HG03097 (cell line): ENCODE measurements at regions not wholly inside any gene's neighbourhood (a gene's known extent, or its start where the extent isn't known, plus 50 kb on each side); places are given as distances from the start of the nearest gene placed in this dataset.

Experiments used
- ATAC-seq: cut with Tn5 transposase; IDR thresholded peaks from one replicate; pipeline ENCODE4 v1.9.1; 2021; ENCODE audit not compliant: unreplicated experiment, low FRiP score

DNA sequence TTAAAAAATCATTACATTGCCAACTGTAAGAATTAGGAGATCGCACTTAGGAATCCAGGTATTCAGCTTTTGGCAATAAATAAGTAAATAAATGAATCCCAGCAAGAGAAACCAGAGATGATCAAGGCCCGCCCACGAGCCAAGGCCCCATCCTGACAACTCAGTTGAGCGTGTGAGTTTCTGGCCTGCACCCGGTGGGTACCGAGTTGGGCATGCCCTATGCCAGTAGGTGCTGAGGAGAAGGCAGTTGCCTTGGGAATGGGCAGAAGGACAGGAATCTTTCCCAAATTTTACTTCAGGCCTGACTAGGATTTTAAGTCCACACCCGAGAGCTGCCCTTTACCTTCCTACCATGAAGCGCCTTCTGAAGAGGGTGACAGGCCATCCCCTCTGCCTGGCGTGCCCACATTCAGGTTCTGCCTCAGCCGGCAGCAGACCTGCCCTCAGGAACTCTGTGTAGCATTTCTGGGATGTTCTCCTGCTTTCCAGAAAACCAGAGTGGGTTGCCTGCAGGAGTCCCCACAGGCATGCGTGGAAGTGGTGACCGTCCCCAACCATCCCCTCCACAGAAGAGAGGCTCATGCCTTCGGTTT lies 99.3 kb upstream of the ALDH1A3 start:
- no peak for ATAC-seq

DNA sequence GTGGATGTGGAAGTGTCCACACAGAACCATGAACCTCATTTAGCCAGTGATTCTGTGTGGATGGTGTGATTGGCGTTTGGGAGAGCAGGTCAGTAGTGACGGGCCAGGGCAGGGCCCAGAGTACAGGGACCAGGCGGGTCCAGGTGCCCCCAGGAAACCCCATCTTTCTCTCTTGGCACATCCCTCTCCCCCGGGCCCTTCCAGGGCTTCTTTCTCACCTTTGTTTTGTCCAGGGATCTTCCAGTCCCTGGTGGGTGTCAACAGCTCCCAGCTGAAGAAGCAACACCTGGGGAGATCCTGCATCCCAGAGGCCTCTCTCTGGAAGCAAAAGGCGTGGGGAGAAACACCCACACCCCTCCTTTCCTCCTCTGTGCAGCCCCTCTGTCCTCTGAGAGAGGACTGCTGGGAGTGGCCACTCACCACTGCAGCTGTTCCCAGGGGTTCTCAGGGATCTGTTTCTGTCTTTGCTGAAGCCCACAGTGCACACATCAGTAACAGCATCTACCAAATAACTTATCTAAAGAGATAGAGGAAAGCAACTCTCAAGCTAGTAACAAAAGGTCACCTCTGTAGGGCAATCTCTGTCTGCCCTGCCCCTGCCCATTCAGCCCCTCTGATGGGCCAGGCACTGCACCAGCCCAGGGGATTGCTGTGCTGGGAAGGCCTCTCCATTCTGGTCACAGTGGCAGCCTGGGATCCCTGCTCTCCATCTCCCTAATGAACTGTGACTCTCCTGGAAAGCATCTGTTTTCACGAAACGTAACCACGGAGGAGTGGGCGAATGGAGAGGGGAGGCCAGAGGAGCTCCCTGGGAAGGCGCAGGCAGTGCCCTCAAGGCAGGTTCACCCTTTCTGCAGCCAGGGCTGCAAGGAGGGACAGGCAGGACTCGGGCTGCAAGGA lies 98.3 kb upstream of the ALDH1A3 start:
- ATAC-seq, result no peak

DNA sequence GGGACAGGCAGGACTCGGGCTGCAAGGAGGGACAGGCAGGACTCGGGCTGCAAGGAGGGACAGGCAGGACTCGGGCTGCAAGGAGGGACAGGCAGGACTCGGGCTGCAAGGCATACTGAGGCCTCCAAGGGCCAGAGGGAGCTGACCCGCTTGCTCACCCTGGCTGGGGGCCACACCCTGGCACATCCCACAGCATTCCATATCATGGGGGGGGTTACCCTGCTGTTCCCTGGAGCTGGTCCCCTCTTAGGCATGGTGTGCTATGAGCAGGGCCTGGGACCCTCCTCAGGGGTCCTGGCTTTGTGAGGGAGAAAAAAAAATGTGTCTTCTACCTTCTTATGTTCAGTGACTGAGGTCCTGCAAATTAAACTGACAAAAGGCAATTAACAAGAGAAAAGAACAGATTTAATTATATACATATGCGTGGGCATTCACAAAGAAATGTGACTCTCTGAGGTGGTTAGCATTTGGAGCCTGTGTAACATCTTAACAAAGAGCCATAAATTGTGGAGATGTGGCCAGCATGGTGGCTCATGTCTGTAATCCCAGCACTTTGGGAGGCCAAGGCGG lies 97.6 kb upstream of the ALDH1A3 start:
- no peak for ATAC-seq

DNA sequence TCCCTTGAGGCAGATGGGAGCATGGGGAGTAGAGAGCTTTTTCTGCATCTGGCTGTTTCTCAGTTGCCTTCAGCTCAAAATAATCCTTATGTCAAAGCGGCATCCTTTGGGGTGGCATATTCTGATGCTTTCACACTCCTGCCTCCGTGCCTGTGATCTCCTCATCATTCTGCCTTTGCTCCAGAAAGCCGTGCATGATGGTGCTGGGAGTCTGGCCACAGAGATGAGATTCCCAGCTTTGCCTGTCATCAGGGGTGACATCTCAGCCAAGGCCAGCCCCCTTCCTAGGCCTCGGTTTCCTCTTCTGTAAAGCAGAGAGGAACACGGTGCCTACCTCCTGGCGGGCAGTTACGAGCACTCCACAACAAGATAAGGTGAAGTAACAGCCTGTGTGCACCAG lies 96.3 kb upstream of the ALDH1A3 start:
- no peak for ATAC-seq

DNA sequence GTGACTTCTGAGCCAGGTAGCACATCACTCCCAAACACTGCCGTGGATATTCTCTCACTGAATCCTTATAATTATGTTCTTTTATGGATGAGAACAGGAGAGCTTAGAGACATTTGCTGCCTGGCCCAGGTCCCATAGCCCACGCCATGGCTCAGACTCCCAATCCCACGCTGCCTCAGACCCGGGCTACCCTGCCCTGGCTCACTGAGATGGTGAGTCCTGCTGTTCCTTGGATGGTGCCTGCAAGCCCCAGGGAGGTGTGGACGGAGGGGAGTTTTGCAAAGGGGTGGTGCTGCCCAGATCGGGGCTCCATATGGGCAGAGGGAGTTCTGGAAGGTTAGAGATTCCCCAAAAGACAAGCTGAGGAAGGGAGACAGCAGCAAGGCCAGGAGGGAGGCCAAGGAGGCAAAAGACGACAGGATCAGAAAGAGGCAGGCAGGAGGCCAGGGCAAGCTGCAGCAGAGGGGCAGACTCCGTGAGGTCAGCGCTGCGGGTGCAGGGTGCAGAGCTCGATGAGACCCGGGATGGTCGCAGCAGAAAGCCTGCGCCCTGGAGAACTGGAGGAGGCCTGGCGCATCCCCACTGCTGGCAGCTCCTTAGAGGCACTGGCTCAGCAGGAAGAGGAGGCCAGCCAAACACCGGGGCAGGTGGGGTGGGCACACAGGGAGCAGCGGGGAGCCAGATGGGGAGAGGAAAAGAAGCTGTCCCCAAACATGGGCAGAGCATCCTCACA lies 95.7 kb upstream of the ALDH1A3 start:
- ATAC-seq, result no peak

DNA sequence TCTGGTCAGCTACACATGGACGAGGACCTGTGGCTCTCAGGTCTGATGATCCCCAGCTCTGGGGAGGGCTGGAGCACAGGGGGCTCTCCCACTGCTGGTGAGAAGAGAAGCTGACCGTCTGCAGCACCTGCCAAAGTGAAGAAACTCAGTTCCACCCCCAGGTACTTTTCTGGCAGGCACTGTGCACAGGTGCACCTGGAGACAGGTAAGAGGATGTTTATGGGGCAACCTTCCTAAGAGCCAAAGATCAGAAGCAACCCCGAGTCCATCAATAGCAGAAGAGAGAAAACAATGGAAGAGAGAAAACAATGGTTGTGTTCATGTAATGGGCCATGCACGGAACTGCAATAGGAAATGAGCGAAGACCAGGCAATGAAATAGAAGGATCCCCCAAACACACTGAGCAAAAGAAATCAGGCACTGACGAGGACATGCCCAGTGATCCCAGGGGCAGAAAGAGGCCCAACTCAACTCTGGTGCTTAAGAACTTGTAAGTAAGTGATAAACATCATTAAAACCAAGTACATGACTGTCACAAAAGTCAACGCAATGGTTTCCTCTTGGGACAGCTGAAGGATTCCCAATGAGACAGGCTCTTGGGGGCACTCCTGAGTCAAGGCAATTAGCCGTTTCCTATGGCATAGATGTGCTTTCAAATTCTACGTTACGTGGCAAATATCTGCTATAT lies 95.0 kb upstream of the ALDH1A3 start:
- ATAC-seq, result no peak

DNA sequence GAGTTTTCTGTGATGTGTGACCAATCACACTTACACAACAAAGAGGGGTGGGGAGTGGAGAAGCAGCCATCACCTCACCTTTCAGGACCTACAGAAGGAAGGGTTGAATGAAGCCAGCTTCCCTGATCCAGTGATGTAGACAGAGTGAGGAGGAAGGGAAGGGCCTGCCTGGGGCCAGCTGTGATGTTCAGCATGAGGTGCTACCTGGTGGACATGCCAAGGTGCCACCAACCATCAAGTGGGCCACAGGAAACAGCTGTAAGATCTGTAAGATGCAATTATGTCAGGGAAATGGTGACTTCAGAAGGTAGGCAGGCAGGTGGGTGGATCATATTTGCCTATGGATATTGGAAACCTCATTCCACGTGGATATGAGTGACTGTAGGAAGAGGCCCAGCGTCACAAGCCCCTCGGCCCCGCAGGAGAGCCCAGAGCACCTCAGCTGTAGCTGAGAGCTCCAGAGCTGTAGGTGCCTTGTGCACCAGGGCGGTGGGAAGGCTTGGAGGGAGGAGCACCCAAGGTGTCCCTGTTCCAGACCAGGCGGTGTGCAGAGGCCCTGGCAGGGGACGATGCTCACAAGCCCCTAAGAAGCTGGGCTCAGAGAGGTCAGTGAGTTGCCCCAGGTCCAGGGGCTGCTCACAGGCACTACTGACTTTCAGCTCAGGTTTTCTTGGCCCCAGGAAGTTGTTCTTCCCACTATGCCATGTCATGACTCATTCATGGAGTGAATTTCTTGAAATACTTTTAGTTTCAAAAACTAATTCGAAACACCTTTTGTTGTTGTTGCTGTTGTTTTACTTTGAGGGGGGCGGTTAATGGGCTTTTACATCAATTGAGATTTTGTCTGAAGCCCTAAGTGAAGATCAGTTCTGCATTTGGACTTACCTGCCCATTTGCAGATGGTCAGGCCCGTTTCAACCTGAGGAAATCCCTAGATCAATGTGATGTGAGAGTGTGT lies 94.2 kb upstream of the ALDH1A3 start:
- no peak for ATAC-seq

DNA sequence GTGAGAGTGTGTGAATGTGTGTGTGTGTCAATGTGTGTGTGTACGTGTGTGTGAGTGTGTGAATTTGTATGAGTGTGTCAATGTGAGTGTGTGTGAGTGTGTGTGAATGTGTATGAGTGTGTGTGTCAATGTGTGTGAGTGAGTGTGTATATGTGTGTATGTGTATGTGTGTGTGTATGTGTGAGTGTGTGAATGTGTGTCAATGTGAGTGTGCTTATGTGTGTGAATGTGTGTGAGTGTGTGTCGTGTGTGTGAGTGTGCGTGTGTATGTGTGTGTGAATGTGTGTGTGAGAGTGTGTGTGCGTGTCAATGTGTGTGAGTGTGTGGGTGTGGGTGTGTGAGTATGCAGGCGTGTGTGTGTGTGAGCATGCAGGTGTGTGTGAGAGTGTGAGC lies 93.5 kb upstream of the ALDH1A3 start:
- no peak for ATAC-seq

DNA sequence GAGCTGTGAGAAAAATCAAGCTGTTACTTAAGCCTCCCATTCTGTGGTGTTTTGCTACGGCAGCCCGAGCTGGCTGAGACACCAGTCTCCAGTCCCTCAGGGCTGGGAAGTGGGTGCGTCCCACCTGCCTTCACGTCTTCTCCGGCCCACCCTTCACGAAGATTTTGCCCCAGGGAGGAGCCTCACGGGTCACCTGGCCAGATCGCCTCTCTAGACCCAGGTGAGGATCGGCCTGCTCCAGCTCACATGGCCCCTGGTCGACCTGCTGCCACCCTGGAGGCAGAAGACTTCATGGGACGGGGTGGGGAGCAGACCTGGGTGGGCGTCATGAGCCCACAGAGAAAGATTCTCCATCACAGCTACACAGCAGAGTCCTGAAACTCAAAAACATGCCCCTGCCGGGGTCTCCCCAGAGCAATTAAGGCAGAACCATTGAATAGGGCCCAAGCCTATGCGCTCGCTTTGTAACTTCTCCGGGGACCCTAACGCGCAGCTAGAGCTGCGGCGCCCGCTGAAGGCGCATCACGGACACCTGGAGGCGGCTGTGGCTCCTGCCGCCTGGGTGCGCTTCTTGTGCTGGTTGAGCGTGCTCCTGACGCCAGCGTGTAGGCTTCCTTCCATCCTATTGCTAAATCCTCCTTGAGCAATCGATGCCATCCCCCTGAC lies 92.6 kb upstream of the ALDH1A3 start:
- ATAC-seq, result no peak

DNA sequence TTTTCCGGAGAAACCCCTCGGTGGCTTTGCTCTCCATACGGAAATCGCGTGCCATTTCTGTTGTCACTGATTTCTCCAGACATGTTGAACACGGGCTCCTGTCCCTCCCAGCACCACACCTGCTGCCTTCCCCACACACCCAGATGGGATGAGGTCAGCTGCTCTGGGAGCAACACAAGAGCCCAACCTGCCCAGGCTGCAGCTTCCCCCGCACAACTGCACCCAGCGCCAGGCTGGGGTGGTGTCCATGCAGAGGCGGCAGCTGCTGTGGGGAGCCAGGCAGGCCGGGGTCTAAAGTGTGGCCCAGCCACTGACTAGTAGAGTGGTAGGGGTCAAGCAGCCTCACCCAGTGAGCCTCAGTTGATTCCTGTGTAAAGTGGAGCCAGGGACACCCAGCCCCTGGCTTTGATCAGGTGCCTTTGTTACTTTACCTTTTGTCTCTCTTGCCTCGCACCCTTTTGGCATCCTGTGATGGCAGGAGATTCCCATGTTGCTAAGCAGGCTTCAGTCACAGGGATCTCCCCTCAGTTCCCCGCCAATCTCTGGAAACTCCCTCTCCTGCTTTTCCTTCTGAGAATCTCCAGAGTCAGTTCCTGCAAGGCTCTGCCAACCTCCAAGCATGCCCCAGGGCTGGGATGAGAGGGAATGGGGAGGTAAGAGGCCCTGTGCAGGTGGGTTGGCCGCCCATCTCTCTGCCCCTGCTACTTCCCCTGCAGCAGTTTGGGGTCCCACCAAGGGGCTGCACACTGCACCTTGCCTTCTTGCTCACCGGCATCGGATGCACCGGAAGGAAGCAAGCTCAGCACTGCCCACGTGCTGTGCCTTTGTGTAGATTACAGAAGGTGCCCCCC lies 91.8 kb upstream of the ALDH1A3 start:
- no peak for ATAC-seq

DNA sequence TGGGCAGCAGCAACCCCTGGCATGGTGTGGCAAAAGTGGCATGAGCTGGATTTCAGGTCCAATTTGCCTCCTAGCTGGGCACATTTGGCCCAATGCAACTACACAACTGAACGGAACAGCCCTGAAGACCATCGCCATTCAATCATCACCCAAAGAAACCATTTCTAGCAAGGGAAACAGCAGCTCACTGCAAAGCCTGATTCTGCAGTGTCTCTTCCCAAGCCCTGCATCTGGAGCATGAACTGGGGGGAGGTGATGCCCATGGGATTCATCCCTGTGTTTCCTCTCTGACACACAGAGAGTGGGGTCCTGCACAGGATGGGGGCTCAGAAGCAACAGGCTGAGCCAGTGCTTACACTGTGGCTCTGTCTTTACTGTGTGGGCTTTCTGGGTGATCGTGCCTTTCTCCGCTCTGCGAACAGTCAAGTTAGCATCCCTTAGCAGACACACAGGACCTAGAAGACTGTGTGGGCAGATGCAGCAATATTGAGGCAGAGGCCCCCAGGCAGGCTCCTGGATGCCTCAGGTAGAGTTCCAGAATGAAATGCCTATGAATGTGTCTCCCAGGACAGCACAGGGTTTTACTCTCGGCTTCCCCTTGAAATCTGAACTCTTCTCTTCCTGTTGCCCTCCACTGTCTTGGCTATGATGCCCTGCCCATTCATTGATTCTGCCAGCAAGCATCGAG lies 91.1 kb upstream of the ALDH1A3 start:
- no peak for ATAC-seq

DNA sequence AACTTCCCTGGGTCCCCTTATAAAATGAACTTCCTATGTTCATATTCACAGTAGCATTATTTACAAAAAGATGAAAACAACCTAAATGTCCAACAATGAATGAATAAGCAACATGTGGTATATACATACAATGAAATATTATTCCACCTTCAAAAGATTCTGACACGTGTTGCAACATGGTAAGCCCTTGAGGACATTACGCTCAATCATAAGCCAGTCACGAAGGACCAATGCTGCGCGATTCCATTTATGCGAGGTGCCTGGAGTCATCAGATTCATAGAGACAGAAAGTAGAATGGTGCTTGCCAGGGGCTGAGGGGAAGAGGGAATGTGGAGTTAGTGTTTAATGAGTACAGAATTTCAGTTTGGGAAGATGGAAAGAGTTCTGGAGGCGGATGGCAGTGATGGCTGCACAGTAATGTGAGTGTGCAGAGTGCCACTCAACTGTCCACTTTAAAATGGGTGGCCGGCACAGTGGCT lies 88.8 kb upstream of the ALDH1A3 start:
- ATAC-seq, result no peak

DNA sequence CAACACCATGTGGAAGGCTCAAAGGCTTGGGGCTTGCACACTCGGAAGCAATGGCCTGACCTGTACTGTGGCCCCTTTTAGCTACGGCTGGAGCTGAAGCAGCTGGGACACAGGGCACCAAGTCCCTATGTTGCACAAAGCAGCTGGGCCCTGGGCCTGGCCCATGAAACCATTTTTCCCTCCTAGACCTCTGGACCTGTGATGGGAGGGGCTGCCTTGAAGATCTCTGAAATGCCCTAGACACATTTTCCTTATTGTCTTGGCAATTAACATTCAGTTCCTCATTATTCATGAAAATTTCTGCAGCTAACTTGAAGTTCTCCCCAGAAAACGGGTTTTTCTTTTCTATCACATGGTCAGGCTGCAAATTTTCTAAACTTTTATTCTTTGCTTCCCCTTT lies 85.6 kb upstream of the ALDH1A3 start:
- no peak for ATAC-seq

DNA sequence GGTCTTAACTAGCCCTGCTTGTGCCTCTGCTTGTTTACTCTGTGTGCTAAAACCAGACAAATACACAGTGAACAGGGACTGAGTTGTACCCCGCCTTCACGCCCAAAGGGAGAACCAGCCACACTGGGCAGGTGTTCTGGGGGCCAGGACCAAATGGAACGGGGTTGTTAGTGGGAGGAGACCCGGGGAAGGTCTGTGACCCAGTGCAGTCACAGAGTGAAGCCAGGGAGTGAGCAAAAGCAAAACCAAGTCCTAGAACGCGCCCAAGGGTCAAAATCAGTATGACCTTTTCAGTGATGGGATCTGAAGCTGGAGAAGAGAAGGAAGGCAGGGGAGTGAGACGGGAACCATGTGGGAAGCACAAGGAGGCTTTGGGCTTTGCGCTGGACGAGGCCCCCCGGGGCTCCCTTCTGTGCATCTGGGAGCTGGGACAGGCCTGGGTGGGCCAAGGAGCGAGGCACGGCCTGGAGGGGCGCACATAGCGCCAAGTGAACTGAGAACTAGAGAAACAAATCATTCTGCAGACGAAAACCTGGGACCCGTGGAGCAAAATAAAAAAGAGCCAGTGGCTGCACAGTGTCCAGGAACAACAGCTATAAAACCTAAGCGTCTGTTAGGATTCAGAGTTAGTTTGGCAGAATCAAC lies 78.3 kb upstream of the ALDH1A3 start:
- no peak for ATAC-seq

DNA sequence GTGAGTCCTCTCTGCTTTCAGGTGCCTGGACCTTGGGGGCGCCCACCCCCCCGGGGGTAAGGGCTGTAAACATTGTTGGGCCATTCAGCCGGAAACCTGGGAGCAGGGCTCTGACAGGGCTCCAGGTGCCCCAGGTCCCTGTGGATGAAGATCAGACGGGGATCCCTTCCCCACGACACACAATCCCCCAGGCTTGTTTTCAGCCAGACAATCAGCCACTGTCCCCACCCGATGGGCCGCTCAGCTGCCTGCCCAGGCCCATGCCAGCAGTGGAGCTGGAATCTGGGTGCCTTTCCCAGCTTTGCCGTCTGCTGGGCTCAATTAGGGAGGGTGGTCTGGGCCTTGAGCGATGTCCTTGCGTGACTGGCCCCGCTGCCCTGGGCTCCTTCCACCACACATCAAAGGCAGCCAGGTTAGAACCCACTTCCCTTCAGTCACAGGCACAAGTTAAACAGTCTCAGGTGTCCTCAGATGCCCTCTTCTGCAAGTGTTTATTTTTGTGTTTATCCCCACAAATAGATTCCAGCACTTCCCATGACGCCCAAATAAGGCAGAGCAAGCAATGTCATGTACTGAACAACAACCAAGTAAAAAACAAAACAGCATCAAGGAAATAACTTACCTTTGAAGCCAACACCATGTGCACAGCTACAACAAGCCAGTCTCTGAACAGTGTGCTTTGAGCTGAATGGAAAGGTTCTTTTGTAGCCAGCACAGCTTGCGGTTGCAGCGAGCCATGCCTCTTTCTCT lies 77.0 kb upstream of the ALDH1A3 start:
- no peak for ATAC-seq

DNA sequence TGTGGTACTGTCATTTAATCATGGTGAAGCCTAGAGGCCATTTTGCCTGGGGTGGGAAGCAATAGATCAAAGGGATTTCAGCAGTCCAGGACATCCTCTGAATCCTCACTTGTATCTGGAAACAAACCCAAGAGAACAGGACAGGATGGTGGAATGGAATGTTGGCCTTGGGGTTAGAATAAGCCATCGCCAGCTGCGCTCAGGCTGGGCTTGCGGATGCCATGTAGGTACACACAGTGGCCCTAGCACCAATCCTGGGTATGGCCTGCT lies 76.5 kb upstream of the ALDH1A3 start:
- no peak for ATAC-seq

DNA sequence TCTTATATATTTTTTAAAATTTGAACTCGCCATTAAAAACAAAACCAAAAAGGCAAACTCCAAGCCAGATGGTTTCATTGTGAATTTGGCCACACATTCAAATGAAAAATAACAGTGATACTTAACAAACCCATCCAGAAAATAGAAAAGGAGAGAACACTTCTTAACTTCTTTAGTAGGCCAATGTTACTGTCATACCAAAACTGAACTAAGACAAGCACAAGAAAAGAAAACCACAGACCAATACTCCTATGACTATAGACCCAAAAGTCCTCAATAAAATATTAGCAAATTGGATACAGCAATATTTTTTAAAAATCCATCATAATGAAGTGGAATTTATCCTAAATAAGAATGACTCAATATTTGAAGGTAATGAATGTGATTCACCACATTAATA lies 73.5 kb upstream of the ALDH1A3 start:
- ATAC-seq, result no peak
